ENCODE measurements at regions not wholly inside any gene's neighbourhood (a gene's known extent, or its start where the extent isn't known, plus 50 kb on each side); places are given as distances from the start of the nearest gene placed in this dataset.

- TF ChIP-seq CTCF (conservative IDR thresholded peaks at IDR 0.05; ENCODE audit: low read depth, low read length) (no peak), EZH2 (IDR thresholded peaks at IDR 0.05; ENCODE audit: low read length, unreplicated experiment) (no peak)
Measured at GRCh38 chr20:1806456-1806855, 88.8 kb upstream of the SIRPA start.

Data from PC-3 (cell line).